OCI-LY7 (cell line): ENCODE measurements at regions not wholly inside any gene's neighbourhood (a gene's known extent, or its start where the extent isn't known, plus 50 kb on each side); places are given as distances from the start of the nearest gene placed in this dataset.

Experiments used
- BruUV-seq: library from RNA; stranded (reverse); fragments of 400-500 nt; replicated peaks from 2 replicates; lab custom pipeline; 2021; lab: Mats Ljungman, UMichigan
- CTCF ChIA-PET: fragments of 300-600 bp; sonication (Branson Sonifier 250); formaldehyde crosslinking; loops from one replicate; lab custom pipeline; 2022; ENCODE audit warnings: antibody characterized with exemption; ENCODE audit not compliant: unreplicated experiment; lab: Charles Lee
- POLR2A ChIA-PET: fragments of 300-600 bp; sonication (Branson Sonifier 250); formaldehyde crosslinking; loops from one replicate; lab custom pipeline; 2022; ENCODE audit warnings: antibody characterized with exemption; lab: Charles Lee
- DNase-seq: peaks from one replicate; pipeline ENCODE4 v3.0.0-alpha.2; 2015; ENCODE audit warnings: low spot score
- H2AFZ ChIP-seq: fragments of 200-600 bp; sonication (generic), shearing (Covaris generic); 2 replicates; pipeline ENCODE4 v1.6.1; 2014; ENCODE audit warnings: mild to moderate bottlenecking, antibody characterized with exemption, low read length, moderate library complexity
- H3K27ac ChIP-seq: fragments of 200-600 bp; sonication (generic); 2 replicates; pipeline ENCODE4 v1.5.1; 2014; ENCODE audit warnings: mixed run types, low read depth, mild to moderate bottlenecking, moderate library complexity, low read length, inconsistent platforms; ENCODE audit not compliant: poor library complexity, severe bottlenecking
- H3K36me3 ChIP-seq: fragments of 200-600 bp; sonication (generic); 2 replicates; pipeline ENCODE4 v1.6.1; 2014; ENCODE audit warnings: mild to moderate bottlenecking, antibody characterized with exemption, low read length, moderate library complexity, mixed read lengths; ENCODE audit not compliant: insufficient read depth
- H3K4me1 ChIP-seq: fragments of 200-600 bp; sonication (generic); 2 replicates; pipeline ENCODE4 v1.5.1; 2014; ENCODE audit warnings: mild to moderate bottlenecking, low read length; ENCODE audit not compliant: insufficient read depth, poor library complexity, severe bottlenecking
- H3K4me2 ChIP-seq: fragments of 200-600 bp; sonication (generic); 2 replicates; pipeline ENCODE4 v1.6.1; 2014; ENCODE audit warnings: mild to moderate bottlenecking, low read length
- H3K4me3 ChIP-seq: fragments of 200-600 bp; sonication (generic); 2 replicates; pipeline ENCODE4 v1.5.1; 2014; ENCODE audit warnings: mild to moderate bottlenecking, low read depth, low read length; ENCODE audit not compliant: poor library complexity, severe bottlenecking
- H3K79me2 ChIP-seq: fragments of 200-600 bp; sonication (generic); 2 replicates; pipeline ENCODE4 v1.6.1; 2016; ENCODE audit warnings: low read depth, mild to moderate bottlenecking, low read length, moderate library complexity, mixed read lengths; ENCODE audit not compliant: insufficient read depth
- H3K9me2 ChIP-seq: fragments of 200-600 bp; sonication (generic); 2 replicates; pipeline ENCODE4 v1.6.1; 2016; ENCODE audit warnings: mild to moderate bottlenecking, low read length, mixed read lengths; ENCODE audit not compliant: insufficient read depth
- H3K9me3 ChIP-seq: fragments of 200-600 bp; sonication (generic); 2 replicates; pipeline ENCODE4 v1.6.1; 2014; ENCODE audit warnings: mild to moderate bottlenecking, mixed run types, low read length, mixed read lengths
- H4K20me1 ChIP-seq: fragments of 200-600 bp; sonication (generic); 2 replicates; pipeline ENCODE4 v1.6.1; 2014; ENCODE audit warnings: mild to moderate bottlenecking, antibody characterized with exemption, low read length, moderate library complexity, mixed read lengths; ENCODE audit not compliant: insufficient read depth
- CTCF ChIP-seq: fragments of 200-600 bp; sonication (generic); conservative IDR thresholded peaks from 2 replicates; pipeline ENCODE4 v1.5.1; 2014; ENCODE audit warnings: mild to moderate bottlenecking, antibody characterized with exemption, low read length, moderate library complexity, mixed read lengths
- EZH2phosphoT487 ChIP-seq: fragments of 200-600 bp; sonication (generic); IDR thresholded peaks from 2 replicates; pipeline ENCODE4 v1.6.1; 2018; ENCODE audit warnings: low read depth, borderline replicate concordance, mild to moderate bottlenecking, mixed run types, antibody characterized with exemption, low read length, moderate library complexity, mixed read lengths
- intact Hi-C: fragments of 100-400 bp; cut with micrococcal nuclease; formaldehyde crosslinking; loops from one replicate; pipeline ENCODE4 v1.10.0; 2022; ENCODE audit not compliant: unreplicated experiment

- H3K9me2 ChIP-seq: no peaks in the 10 kb centered on the region
- no peak overlapping the region for H3K4me3 ChIP-seq
- H4K20me1 ChIP-seq: no peaks in the 10 kb centered on the region
- H3K4me2 ChIP-seq: no peak overlapping the region
- intact Hi-C loops: no loop called here
- ChIA-PET POLR2A (no interaction called here), CTCF (no interaction called here)
- H3K4me1 ChIP-seq: no peaks in the 10 kb centered on the region
- no peaks in the 10 kb centered on the region for H3K9me3 ChIP-seq
- H3K27ac ChIP-seq: no peak overlapping the region
- no peak for TF ChIP-seq EZH2phosphoT487
- no peak for TF ChIP-seq CTCF
- no peak for DNase-seq
- H3K36me3 ChIP-seq: no peaks in the 10 kb centered on the region
- no peak overlapping the region for H2AFZ ChIP-seq
- H3K79me2 ChIP-seq: no peaks in the 10 kb centered on the region
- no TSS peak for BruUV-seq
These were observed 90.9 kb downstream of the LRRC30 start for GRCh38 chr18:7321831-7322230.

- TF ChIP-seq CTCF (no peak), EZH2phosphoT487 (no peak)
- CTCF ChIA-PET: no interaction called here
- Histone ChIP-seq H3K4me2 (no peak overlapping the region), H3K4me3 (no peak overlapping the region), H3K9me2 (no peaks in the 10 kb centered on the region), H3K9me3 (no peaks in the 10 kb centered on the region), H3K4me1 (no peaks in the 10 kb centered on the region), H2AFZ (no peak overlapping the region), H3K36me3 (no peaks in the 10 kb centered on the region), H3K27ac (no peak overlapping the region), H4K20me1 (no peaks in the 10 kb centered on the region), H3K79me2 (no peaks in the 10 kb centered on the region)
- no TSS peak for BruUV-seq
- POLR2A ChIA-PET: interaction anchor here (0.6 kb wide), 1 partner anchor 237 kb away, joined by 4 read pairs; no protein-coding TSS in a partner anchor
- intact Hi-C loops: no loop called here
- DNase-seq: no peak
These were observed 92.1 kb downstream of the LRRC30 start for GRCh38 chr18:7322817-7323485.

GRCh38 chr18:7325126-7325430 lies 94.2 kb downstream of the LRRC30 start:
- ChIA-PET POLR2A (no interaction called here), CTCF (no interaction called here)
- Histone ChIP-seq H3K4me3 (no peak overlapping the region), H3K36me3 (no peaks in the 10 kb centered on the region), H3K4me1 (no peaks in the 10 kb centered on the region), H3K9me3 (no peaks in the 10 kb centered on the region), H4K20me1 (no peaks in the 10 kb centered on the region), H3K4me2 (no peak overlapping the region), H2AFZ (no peak overlapping the region), H3K79me2 (no peaks in the 10 kb centered on the region), H3K27ac (no peak overlapping the region), H3K9me2 (no peaks in the 10 kb centered on the region)
- TF ChIP-seq CTCF (no peak), EZH2phosphoT487 (no peak)
- no peak for DNase-seq
- intact Hi-C loops: no loop called here
- BruUV-seq: no TSS peak
